ENCODE measurements at regions not wholly inside any gene's neighbourhood (a gene's known extent, or its start where the extent isn't known, plus 50 kb on each side); places are given as distances from the start of the nearest gene placed in this dataset.
A peak's percentile ranks its signal among the peaks of the same experiment; 100 is the strongest.

DNA sequence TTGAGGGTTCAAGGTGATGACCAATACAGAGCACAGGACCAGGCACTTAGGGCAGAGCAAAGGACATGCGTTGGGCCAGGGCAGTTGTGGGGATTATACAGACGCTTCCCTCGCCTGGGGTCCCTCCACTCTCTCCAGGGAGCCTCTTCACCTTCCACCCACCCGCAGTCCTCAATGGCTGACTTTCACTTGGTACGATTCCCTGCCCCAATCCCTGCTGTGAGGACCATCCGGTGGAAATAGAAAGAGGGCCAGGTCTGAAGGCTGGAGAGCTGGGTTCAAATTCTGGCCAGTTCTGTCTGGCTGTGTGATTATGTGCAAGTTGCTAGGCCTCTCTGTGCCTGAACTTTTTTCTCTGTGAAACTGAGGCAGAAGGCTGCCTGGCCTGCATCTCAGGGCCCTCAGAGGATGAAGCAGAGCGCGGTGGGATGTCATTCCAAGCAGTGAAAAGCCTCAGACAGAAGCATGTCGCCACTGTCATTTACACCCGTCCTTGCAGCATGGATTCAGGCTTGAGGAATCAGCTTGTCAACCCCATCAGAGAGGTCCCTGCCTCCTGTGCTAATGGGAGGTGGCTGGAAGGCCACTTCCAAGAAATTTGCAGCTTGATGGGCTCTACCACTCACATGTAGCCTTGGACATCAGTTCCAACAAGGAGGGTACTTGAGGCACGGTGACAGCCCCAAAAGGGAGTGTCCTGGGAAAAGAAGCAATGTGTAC is 206.6 kb upstream of the IER5L start:
- H3K36me3 ChIP-seq (ENCODE audit: control insufficient read depth, insufficient read depth, low read length): no peaks in the 10 kb centered on the region
- H3K4me1 ChIP-seq (ENCODE audit: control insufficient read depth, insufficient read depth, low read length): peaks cover 23% of the 10 kb centered on the region
- H3K9me3 Mint-ChIP-seq: no peaks in the 10 kb centered on the region
- H3K27ac Mint-ChIP-seq: peak overlapping the region; percentile 54 to 87
- H3K27me3 ChIP-seq (ENCODE audit: control insufficient read depth, insufficient read depth, low read length): no peaks in the 10 kb centered on the region
- H3K36me3 Mint-ChIP-seq: no peaks in the 10 kb centered on the region
- DNase-seq (no peak), ATAC-seq (no peak)
- no peak overlapping the region for H3K4me3 ChIP-seq (ENCODE audit: low read length)
- intact Hi-C loops (cut with micrococcal nuclease): no loop called here
- H3K4me3 Mint-ChIP-seq: peak overlapping the region; percentile 75
- H3K27me3 Mint-ChIP-seq (ENCODE audit: low read depth in 2 of 2): no peaks in the 10 kb centered on the region
- H3K4me1 Mint-ChIP-seq: peaks cover 0 to 21% of the 10 kb centered on the region in 2 donors
- TF ChIP-seq CTCF (IDR thresholded peaks at IDR 0.05): no peak
- no peaks in the 10 kb centered on the region for H3K9me3 ChIP-seq (ENCODE audit: control insufficient read depth, insufficient read depth, low read length)
- peak overlapping the region; percentile 81 for H3K27ac ChIP-seq (ENCODE audit: low read length)
- WGBS (ENCODE audit: insufficient coverage): 97% methylated on average over 11 of the region's 11 CpGs

GRCh38 chr9:129383561-129384490 is 205.8 kb upstream of the IER5L start:
- 4% methylated on average over 62 of the region's 65 CpGs for WGBS (ENCODE audit: insufficient coverage)
- ATAC-seq: peak; percentile 91 to 92 (median 92)
- H3K9me3 ChIP-seq (ENCODE audit: control insufficient read depth, insufficient read depth, low read length): no peaks in the 10 kb centered on the region
- H3K9me3 Mint-ChIP-seq: no peaks in the 10 kb centered on the region
- no peaks in the 10 kb centered on the region for H3K27me3 ChIP-seq (ENCODE audit: control insufficient read depth, insufficient read depth, low read length)
- peak overlapping the region in 1 of 2 donors; percentile 87 for H3K27ac Mint-ChIP-seq
- peak; percentile 61 to 88 for DNase-seq
- H3K27ac ChIP-seq (ENCODE audit: low read length): peak overlapping the region; percentile 83
- H3K36me3 Mint-ChIP-seq: no peaks in the 10 kb centered on the region
- peak overlapping the region; percentile 75 for H3K4me3 Mint-ChIP-seq
- H3K4me1 Mint-ChIP-seq: peaks cover 0 to 21% of the 10 kb centered on the region in 2 donors
- no peaks in the 10 kb centered on the region for H3K27me3 Mint-ChIP-seq (ENCODE audit: low read depth in 2 of 2)
- H3K36me3 ChIP-seq (ENCODE audit: control insufficient read depth, insufficient read depth, low read length): no peaks in the 10 kb centered on the region
- intact Hi-C loops (cut with micrococcal nuclease): no loop called here
- peak overlapping the region; percentile 75 for H3K4me3 ChIP-seq (ENCODE audit: low read length)
- peaks cover 23% of the 10 kb centered on the region for H3K4me1 ChIP-seq (ENCODE audit: control insufficient read depth, insufficient read depth, low read length)
- TF ChIP-seq CTCF (IDR thresholded peaks at IDR 0.05): no peak

DNA sequence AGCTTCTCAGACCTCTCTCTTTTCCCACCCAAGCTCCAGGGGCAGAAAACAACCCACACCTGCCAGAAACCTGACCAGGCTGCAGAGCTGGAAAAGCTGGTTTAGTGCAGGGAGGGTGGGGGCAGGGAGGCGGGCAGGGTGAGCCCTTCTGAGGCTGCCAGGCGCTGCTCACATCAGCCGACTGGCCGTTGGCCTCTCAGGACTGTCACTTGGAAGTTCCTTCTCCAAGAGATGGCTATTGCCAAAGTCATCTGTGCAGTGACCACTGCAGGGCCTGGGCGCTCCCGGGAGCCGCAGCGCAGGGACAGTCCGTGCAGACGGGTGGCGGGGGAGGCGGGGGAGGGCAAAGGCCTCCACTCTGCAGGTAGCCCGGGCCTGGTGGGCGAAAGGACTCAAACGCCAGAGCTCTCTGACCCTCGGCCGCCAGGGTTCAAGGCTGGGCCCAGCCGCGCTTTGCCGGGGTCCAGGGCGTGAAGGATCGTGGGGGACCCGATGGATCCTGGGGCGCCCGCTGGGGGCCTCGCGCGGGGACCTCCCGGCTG is 205.0 kb upstream of the IER5L start:
- Histone ChIP-seq H3K36me3 (ENCODE audit: control insufficient read depth, insufficient read depth, low read length) (no peaks in the 10 kb centered on the region), H3K4me1 (ENCODE audit: control insufficient read depth, insufficient read depth, low read length) (peaks cover 23% of the 10 kb centered on the region), H3K27ac (ENCODE audit: low read length) (peak overlapping the region; percentile 83), H3K4me3 (ENCODE audit: low read length) (peak overlapping the region; percentile 75), H3K9me3 (ENCODE audit: control insufficient read depth, insufficient read depth, low read length) (no peaks in the 10 kb centered on the region), H3K27me3 (ENCODE audit: control insufficient read depth, insufficient read depth, low read length) (no peaks in the 10 kb centered on the region)
- H3K27me3 Mint-ChIP-seq (ENCODE audit: low read depth in 2 of 2): no peaks in the 10 kb centered on the region
- ATAC-seq (peak in 1 of 3 donors; percentile 12), DNase-seq (no peak)
- 11% methylated on average over 29 of the region's 29 CpGs for WGBS (ENCODE audit: insufficient coverage)
- intact Hi-C loops (cut with micrococcal nuclease): no loop called here
- H3K4me3 Mint-ChIP-seq: peak overlapping the region; percentile 75
- no peaks in the 10 kb centered on the region for H3K9me3 Mint-ChIP-seq
- peaks cover 0 to 21% of the 10 kb centered on the region in 2 donors for H3K4me1 Mint-ChIP-seq
- H3K27ac Mint-ChIP-seq: peak overlapping the region in 1 of 2 donors; percentile 87
- TF ChIP-seq CTCF (IDR thresholded peaks at IDR 0.05): no peak
- no peaks in the 10 kb centered on the region for H3K36me3 Mint-ChIP-seq

Measured in natural killer cell (primary cell).